Stimulated activated CD4-positive, alpha-beta T cell treated with anti-CD3 and anti-CD28 coated beads, Interleukin-15, amount 100 ng/mL, for 24 hours (primary cell): ENCODE measurements at regions not wholly inside any gene's neighbourhood (a gene's known extent, or its start where the extent isn't known, plus 50 kb on each side); places are given as distances from the start of the nearest gene placed in this dataset.
"Not testable (repeated sequence)": the region's sequence is repeated elsewhere in the genome, so short reads cannot be mapped to it uniquely, and the experiment has no call there.

Source experiments
- DNase-seq: peaks from one replicate; pipeline ENCODE4 v3.0.0-alpha.2; 2020

- DNase-seq, result not testable (repeated sequence)
These were observed 676.6 kb upstream of the AMELY start for GRCh38 chrY:7588176-7588575.

GRCh38 chrY:7562541-7562940, 651.0 kb upstream of the AMELY start:
- DNase-seq, result no peak

- no peak for DNase-seq
These were observed 646.1 kb upstream of the AMELY start for GRCh38 chrY:7557675-7558074.

GRCh38 chrY:7555006-7555405, 643.5 kb upstream of the AMELY start:
- no peak for DNase-seq

GRCh38 chrY:7545060-7545459, 633.5 kb upstream of the AMELY start:
- DNase-seq, result no peak

GRCh38 chrY:7544172-7544770, 632.7 kb upstream of the AMELY start:
- DNase-seq, result no peak

- DNase-seq, result no peak
These were observed 632.0 kb upstream of the AMELY start for GRCh38 chrY:7543506-7543905.

- DNase-seq, result no peak
These were observed 630.8 kb upstream of the AMELY start for GRCh38 chrY:7542256-7542858.

GRCh38 chrY:7529396-7529795, 617.8 kb upstream of the AMELY start:
- DNase-seq, result no peak

- not testable (repeated sequence) for DNase-seq
These were observed 616.0 kb upstream of the AMELY start for GRCh38 chrY:7527568-7527967.

- DNase-seq, result no peak
These were observed 606.8 kb upstream of the AMELY start for GRCh38 chrY:7518387-7518786.

- DNase-seq, result no peak
These were observed 604.7 kb upstream of the AMELY start for GRCh38 chrY:7516268-7516667.

GRCh38 chrY:7515812-7516211, 604.3 kb upstream of the AMELY start:
- DNase-seq, result no peak

GRCh38 chrY:7502896-7503295, 591.3 kb upstream of the AMELY start:
- DNase-seq, result no peak

- no peak for DNase-seq
These were observed 589.7 kb upstream of the AMELY start for GRCh38 chrY:7501236-7501635.

- DNase-seq, result no peak
These were observed 584.4 kb upstream of the AMELY start for GRCh38 chrY:7496001-7496400.

GRCh38 chrY:7484455-7485285, 573.1 kb upstream of the AMELY start:
- not testable (repeated sequence) for DNase-seq

GRCh38 chrY:7471976-7472375, 560.4 kb upstream of the AMELY start:
- DNase-seq, result peak; percentile 6

GRCh38 chrY:7470037-7470436, 558.5 kb upstream of the AMELY start:
- DNase-seq, result no peak

- peak; percentile 7 for DNase-seq
These were observed 557.6 kb upstream of the AMELY start for GRCh38 chrY:7468951-7469745.

GRCh38 chrY:7467796-7468520, 556.4 kb upstream of the AMELY start:
- DNase-seq, result no peak

GRCh38 chrY:7465185-7465621, 553.7 kb upstream of the AMELY start:
- DNase-seq, result peak; percentile 64

- peak; percentile 5 for DNase-seq
These were observed 553.2 kb upstream of the AMELY start for GRCh38 chrY:7464742-7465141.
